Mammary epithelial cell (primary cell): ENCODE measurements at regions not wholly inside any gene's neighbourhood (a gene's known extent, or its start where the extent isn't known, plus 50 kb on each side); places are given as distances from the start of the nearest gene placed in this dataset.

ENCODE experiments used
- EZH2 ChIP-seq: IDR thresholded peaks from 2 replicates; pipeline ENCODE4 v1.6.1; 2012; ENCODE audit warnings: low read length, inconsistent platforms, borderline replicate concordance
- TF ChIP-seq, protein P1 (sequence below), 2 donors: IDR thresholded peaks in 1 of 2; conservative IDR thresholded peaks in 1 of 2; 2 replicates each; pipeline ENCODE4 v1.5.1; 2011 to 2012; ENCODE audit warnings: inconsistent platforms in 2 of 2, low read length in 2 of 2, mild to moderate bottlenecking in 2 of 2, control low read depth in 1 of 2, low read depth in 1 of 2; ENCODE audit not compliant: insufficient read depth in 1 of 2; ENCODE audit errors: extremely low read depth in 1 of 2

GRCh38 chr7:67724955-67725354 lies 728.3 kb downstream of the TYW1 start:
- TF ChIP-seq, protein P1, sequence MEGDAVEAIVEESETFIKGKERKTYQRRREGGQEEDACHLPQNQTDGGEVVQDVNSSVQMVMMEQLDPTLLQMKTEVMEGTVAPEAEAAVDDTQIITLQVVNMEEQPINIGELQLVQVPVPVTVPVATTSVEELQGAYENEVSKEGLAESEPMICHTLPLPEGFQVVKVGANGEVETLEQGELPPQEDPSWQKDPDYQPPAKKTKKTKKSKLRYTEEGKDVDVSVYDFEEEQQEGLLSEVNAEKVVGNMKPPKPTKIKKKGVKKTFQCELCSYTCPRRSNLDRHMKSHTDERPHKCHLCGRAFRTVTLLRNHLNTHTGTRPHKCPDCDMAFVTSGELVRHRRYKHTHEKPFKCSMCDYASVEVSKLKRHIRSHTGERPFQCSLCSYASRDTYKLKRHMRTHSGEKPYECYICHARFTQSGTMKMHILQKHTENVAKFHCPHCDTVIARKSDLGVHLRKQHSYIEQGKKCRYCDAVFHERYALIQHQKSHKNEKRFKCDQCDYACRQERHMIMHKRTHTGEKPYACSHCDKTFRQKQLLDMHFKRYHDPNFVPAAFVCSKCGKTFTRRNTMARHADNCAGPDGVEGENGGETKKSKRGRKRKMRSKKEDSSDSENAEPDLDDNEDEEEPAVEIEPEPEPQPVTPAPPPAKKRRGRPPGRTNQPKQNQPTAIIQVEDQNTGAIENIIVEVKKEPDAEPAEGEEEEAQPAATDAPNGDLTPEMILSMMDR (conservative IDR thresholded peaks at IDR 0.05 in 1 of 2, IDR thresholded peaks at IDR 0.05 in 1 of 2; ENCODE audit: extremely low read depth in 1 of 2, insufficient read depth in 1 of 2, low read depth in 1 of 2, low read length in 2 of 2) = no peak
- no peak for TF ChIP-seq EZH2
